K562 (cell line): ENCODE measurements at regions not wholly inside any gene's neighbourhood (a gene's known extent, or its start where the extent isn't known, plus 50 kb on each side); places are given as distances from the start of the nearest gene placed in this dataset.

Source experiments
- AFF1 ChIP-seq, 2 experiments: fragments of 450-650 bp; IDR thresholded peaks; 2 replicates each; pipeline ENCODE4 v1.6.1; 2018; ENCODE audit warnings: mild to moderate bottlenecking in 2 of 2, low read depth in 1 of 2; ENCODE audit not compliant: partially characterized antibody in 2 of 2
- FOS ChIP-seq: IDR thresholded peaks from 3 replicates; pipeline ENCODE4 v1.6.1; 2011; ENCODE audit not compliant: insufficient read length; ENCODE audit errors: extremely low read depth
- MED1 ChIP-seq: sonication (generic); formaldehyde crosslinking; IDR thresholded peaks from 2 replicates; pipeline ENCODE4 v1.8.1; 2023; ENCODE audit warnings: missing genetic modification reagents, borderline replicate concordance
- NCOR1 ChIP-seq: fragments of 450-650 bp; IDR thresholded peaks from 2 replicates; pipeline ENCODE4 v1.6.1; 2016; ENCODE audit warnings: mild to moderate bottlenecking, moderate library complexity
- NFIX ChIP-seq: fragments of 250-450 bp; sonication (Bioruptor Pico); IDR thresholded peaks from 2 replicates; pipeline ENCODE4 v1.4.0; 2020; ENCODE audit warnings: low read depth, mild to moderate bottlenecking, moderate library complexity
- POLR2A ChIP-seq: fragments of 450-650 bp; conservative IDR thresholded peaks from 2 replicates; pipeline ENCODE4 v1.6.1; 2016
- RBM39 ChIP-seq: fragments of 200-400 bp; formaldehyde crosslinking; optimal IDR thresholded peaks from 2 replicates; pipeline ENCODE3; 2018; ENCODE audit warnings: low read depth, low read length
- SLC30A9 ChIP-seq: fragments of 250-450 bp; sonication (Bioruptor Pico); IDR thresholded peaks from 2 replicates; pipeline ENCODE4 v1.8.0; 2022; ENCODE audit warnings: mild to moderate bottlenecking, moderate library complexity
- SP1 ChIP-seq: sonication (generic); formaldehyde crosslinking; IDR thresholded peaks from 2 replicates; pipeline ENCODE4 v1.8.1; 2022; ENCODE audit warnings: mild to moderate bottlenecking, missing genetic modification reagents
- TBL1XR1 ChIP-seq, 2 experiments: IDR thresholded peaks; 2 replicates each; pipeline ENCODE4 v1.6.1; 2012; ENCODE audit warnings: improper control_type of control experiment in 2 of 2, low read length in 2 of 2, mild to moderate bottlenecking in 1 of 2
- TCF7L2 ChIP-seq: fragments of 150-350 bp; IDR thresholded peaks from 2 replicates; pipeline ENCODE4 v1.6.1; 2016; ENCODE audit warnings: low read depth, mild to moderate bottlenecking, low read length, moderate library complexity
- TFE3 ChIP-seq: fragments of 450-650 bp; formaldehyde crosslinking; IDR thresholded peaks from 2 replicates; pipeline ENCODE4 v1.4.0; 2020; ENCODE audit warnings: mild to moderate bottlenecking, mixed read lengths
- ZBTB8A ChIP-seq: fragments of 450-650 bp; IDR thresholded peaks from 2 replicates; pipeline ENCODE4 v1.6.1; 2018; ENCODE audit warnings: mild to moderate bottlenecking, moderate library complexity; ENCODE audit not compliant: partially characterized antibody
- ZMIZ1 ChIP-seq, 2 experiments: fragments of 150-350 bp in 1 of 2; IDR thresholded peaks; 2 replicates each; pipeline ENCODE4 v1.6.1; 2012 to 2016; ENCODE audit warnings: low read depth in 2 of 2, low read length in 2 of 2, mild to moderate bottlenecking in 1 of 2, moderate library complexity in 1 of 2
- ZNF280B ChIP-seq: fragments of 250-450 bp; sonication (Bioruptor Pico); IDR thresholded peaks from 2 replicates; pipeline ENCODE4 v1.5.1; 2021; ENCODE audit warnings: mild to moderate bottlenecking
- ZNF316 ChIP-seq: fragments of 450-650 bp; IDR thresholded peaks from 2 replicates; pipeline ENCODE4 v1.6.1; 2016
- ZNF589 ChIP-seq: fragments of 200-800 bp; sonication (Bioruptor generic); IDR thresholded peaks from 2 replicates; pipeline ENCODE4 v1.6.1; 2016; ENCODE audit warnings: low read depth, missing genetic modification characterization, missing compliant biosample characterization
- ZNF695 ChIP-seq: fragments of 450-650 bp; formaldehyde crosslinking; IDR thresholded peaks from 2 replicates; pipeline ENCODE4 v1.4.0; 2020; ENCODE audit warnings: mild to moderate bottlenecking, moderate library complexity
- ZNF717 ChIP-seq: fragments of 250-450 bp; sonication (Bioruptor Pico); IDR thresholded peaks from 2 replicates; pipeline ENCODE4 v1.5.0; 2021

GRCh38 chr21:35204850-35205541 is 155.9 kb upstream of the RUNX1 start (continued):
- TF ChIP-seq AFF1 (IDR thresholded peaks at IDR 0.05; ENCODE audit: low read depth in 1 of 2, partially characterized antibody in 2 of 2), result peak in 1 of 2 experiments; percentile 21
- TF ChIP-seq ZMIZ1 (IDR thresholded peaks at IDR 0.05; ENCODE audit: low read depth in 2 of 2, low read length in 2 of 2), result no peak
- TF ChIP-seq NCOR1, result peak; percentile 52; the same call in 1 of the 2 replicates
- TF ChIP-seq SP1 (CRISPR knock-in tag), result 0 out of 2 replicates have a peak, but pooled peaks have one; percentile 4
- TF ChIP-seq TFE3, result no peak
- no peak for TF ChIP-seq FOS
- no peak for TF ChIP-seq RBM39
- TF ChIP-seq NFIX, result no peak
- no peak for TF ChIP-seq ZBTB8A
- no peak for TF ChIP-seq ZNF717 (CRISPR knock-in tag)
- TF ChIP-seq TBL1XR1 (IDR thresholded peaks at IDR 0.05; ENCODE audit: low read length in 2 of 2), result no peak
- no peak; the same call in 1 of the 2 replicates for TF ChIP-seq POLR2A
- no peak for TF ChIP-seq ZNF695 (CRISPR knock-in tag)
- no peak for TF ChIP-seq TCF7L2
- no peak for TF ChIP-seq MED1 (CRISPR knock-in tag)
- TF ChIP-seq ZNF589 (CRISPR knock-in tag), result peak; percentile 79
- no peak for TF ChIP-seq ZNF316
- no peak for TF ChIP-seq ZNF280B (CRISPR knock-in tag)
- TF ChIP-seq SLC30A9, result no peak
